HG03066 (cell line): ENCODE measurements at regions not wholly inside any gene's neighbourhood (a gene's known extent, or its start where the extent isn't known, plus 50 kb on each side); places are given as distances from the start of the nearest gene placed in this dataset.
A peak's percentile ranks its signal among the peaks of the same experiment; 100 is the strongest.
"Not testable (repeated sequence)": the region's sequence is repeated elsewhere in the genome, so short reads cannot be mapped to it uniquely, and the experiment has no call there.

ENCODE experiments used
- ATAC-seq: cut with Tn5 transposase; IDR thresholded peaks from one replicate; pipeline ENCODE4 v1.9.1; 2021; ENCODE audit warnings: low read depth; ENCODE audit not compliant: unreplicated experiment

DNA sequence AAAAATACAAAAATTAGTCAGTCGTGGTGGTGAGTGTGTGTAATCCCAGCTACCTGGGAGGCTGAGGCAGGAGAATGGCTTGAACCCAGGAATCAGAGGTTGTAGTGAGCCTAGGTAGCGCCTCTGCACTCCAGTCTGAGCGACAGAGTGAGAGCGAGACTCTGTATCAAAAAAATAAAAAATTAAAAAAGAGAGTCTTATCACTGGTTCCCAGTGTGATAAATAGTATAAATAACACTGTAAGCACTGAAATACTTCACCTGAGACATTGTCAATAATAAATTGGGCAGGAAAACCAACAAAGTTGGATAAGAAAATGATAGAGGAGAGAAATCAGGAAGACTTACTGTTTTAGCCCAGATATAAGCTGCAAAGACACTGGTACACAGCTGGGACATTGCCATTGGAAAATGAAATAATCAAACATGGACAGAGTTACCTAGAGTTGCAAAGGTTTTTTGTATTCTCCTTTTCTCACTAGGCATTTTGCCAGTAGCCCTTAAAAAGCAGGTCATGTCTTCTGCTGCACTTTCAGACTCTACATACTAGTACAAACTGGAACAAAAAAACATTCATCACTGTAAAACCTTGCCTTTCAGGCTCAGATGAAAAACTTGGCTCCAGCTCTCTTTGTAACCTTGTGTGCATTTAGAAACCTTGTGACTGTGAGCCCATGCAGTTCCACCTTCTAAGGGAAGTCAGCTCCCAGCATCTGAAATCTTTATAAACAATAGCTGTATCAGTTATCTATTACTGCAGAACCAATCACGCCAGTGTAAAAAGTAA is 55.0 kb upstream of the PPP1R2C start:
- ATAC-seq = no peak

DNA sequence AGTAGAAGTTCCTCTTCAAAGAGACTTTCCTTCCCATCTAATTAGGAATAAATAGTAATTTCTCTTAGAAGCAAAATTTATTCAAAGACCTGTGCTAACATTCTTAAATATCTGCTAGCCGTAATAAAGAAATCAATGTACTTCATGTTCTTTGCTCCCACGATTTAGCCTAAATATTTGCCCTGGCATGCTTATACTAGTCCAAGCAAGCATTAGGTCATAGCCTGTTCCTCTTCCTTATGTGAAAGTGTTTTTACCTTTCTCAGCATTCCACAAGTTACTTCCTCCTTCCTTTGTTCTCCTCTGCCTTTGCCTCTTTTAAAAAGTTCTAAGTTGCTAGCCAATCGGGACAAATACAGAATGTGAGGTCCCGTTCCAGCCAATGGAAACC is 55.6 kb upstream of the PPP1R2C start:
- not testable (repeated sequence) for ATAC-seq

DNA sequence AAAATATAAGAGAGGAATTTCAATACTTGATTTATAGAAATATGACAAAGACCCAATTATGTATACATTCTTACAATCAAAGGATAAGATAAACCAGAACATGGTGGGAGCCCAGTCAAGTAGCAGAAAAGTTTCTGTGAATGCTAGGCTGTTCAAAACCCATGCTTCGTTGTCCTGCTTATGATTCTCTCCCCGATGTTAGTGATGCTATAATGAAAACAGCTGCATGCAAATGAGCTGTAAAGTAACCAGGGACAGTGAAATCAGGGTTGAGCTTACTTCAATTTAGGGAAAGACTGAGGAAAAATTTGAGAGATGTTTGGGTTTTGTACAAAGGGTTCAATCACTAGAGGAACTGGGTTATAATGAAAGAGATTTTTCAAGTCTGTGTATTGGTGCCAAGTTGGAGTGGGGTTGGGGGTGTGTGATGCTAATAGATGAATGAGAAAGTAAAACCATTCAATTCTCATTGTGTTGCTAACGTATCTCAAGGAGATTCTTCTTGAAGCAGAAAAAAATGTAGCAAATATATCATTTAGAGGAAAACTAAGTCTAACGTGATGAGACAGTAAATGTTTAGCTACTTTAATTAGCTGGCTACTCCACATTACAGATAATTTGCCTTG is 59.3 kb upstream of the PPP1R2C start:
- ATAC-seq = no peak

DNA sequence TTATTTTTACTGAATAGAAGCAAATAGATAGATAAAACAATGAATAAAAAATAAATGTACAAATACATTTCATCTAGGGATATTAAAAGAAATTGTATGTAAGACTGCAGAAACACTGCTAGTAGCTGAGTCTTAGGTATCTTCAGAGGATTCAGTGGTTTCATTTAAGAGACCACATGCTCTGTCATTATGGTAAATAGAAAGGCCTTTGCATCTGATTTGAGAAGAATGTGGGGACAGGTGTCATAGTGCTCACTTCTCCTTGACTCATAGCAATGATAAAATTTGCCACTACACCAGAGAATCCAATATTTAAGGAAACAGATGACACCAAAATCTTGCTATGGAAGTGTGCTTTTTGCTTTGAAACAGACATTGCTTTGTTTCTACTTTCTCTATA is 59.8 kb upstream of the PPP1R2C start:
- ATAC-seq = no peak

DNA sequence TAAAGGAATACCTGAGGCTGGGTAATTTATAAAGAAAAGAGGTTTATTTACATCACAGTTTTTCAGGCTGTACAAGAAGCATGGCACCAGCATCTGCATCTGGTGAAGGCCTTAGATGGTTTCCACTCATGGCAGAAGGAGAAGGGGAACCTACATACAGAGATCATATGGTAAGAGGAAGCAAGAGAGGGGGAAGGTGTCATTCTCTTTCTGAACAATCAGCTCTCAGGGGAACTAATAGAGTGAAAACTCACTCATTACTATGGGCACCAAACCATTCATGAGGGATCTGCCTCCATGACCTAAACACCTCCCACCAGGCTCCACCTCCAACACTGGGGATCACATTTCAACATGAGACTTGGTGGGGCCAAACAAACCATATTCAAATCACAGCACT is 61.7 kb upstream of the PPP1R2C start:
- no peak for ATAC-seq

DNA sequence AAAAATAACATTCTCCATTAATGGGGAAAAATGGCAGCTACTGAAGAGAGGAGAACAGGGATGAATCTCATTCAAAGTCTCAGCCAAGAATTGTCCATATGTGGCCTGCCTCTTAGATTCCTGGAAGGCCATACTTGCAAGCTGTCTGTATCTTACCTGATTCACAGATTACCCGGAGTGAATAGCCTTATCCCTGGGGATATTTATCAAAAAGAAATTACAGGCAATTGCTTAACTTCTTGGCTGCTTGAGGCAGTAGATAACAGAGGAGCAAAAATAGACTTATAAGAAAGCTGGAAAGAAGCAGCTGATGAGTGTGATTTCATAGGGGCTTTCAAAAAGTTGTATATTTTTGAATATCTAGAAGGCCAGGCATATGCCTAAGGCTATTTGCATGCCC is 68.8 kb upstream of the PPP1R2C start:
- no peak for ATAC-seq

DNA sequence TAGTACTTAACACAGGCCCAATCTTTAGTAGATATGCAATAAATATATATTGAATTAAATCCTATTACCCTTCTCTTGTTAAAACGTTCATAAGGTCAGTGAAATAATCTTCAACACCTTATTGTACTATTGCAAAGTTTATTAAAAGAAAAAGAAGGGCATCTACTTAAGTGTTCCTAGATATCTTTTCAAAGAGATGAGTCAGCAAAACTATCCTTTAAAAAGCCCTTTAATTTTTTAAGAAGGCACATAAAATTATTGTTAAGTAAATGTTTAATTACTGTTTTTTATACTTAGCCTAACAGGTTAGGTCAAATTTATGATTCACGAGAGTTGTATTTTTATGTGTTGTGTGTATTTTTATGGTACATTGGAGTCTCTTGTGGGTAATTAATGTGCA is 77.3 kb upstream of the PPP1R2C start:
- no peak for ATAC-seq

DNA sequence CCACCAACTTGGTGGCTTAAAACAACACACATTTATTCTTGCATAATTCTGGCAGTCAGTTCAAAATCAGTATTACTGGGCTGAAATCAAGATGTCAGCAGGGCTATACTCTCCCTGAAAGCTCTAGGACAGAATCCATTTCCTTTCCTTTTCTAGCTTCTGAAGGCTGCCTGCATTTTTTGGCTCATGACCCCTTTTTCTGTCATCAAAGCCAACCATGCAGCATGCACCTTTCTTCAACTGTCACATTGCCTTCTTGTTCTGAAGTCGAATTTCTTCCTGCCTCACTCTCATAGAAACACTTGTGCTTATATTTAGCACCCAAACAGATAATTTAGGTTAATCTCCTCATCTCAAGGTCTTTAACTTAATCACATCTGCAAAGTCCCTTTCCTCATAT is 79.8 kb upstream of the PPP1R2C start:
- no peak for ATAC-seq

DNA sequence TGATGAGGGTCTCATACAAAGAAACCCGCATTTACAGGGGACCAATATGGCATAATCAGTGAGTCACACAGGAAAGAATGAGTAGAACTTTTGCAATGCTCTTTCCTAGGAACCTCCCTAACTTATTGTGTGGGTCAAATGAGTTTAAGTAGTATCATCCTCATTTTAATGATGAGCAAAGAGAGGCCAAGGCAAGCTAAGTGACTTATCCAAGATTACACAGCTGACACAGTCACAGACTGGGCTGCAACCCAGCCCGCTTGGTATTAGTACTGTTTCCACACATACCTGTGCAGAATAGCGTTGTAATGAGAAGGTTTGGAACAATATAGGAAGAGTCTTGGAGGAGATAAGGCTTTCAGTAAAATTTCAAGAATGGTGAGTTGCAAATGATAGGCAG is 91.0 kb upstream of the PPP1R2C start:
- no peak for ATAC-seq

DNA sequence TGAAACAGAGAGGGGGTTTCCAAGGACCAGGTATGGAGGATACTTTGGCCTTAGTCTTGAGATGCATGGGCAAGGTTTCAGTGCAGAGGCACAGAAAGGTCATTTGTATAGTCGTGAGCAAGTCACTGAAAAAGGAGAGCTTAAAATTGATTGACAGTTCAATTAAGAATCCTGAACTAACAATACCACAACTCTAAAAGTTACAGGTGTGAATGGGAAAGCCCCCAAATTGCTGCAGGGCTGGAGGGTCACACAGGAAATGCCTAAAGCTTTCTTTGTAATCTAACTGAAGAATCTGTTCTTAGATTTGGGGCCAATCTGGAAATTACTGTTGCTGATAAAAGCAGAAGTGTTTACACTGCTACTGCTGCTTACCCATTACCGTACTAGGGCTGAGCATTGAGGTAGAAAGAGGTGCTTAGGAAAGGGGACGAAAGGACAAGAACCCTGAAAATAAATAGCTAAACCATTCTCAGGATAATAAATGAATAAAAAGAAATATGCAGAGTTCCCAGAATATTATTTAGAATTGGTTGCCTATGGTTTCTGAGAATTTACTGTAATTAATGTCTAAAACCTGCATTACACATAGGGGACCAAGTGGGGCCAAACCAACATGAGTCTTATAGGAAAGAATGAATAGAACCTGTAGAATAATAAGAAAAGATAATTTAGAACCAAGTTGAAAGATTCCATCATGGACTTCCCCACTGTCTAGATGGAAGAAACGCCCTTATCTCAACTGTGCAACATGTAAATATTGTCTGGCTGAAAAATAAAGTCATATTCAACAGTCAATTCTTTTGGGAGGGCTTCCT is 91.9 kb upstream of the PPP1R2C start:
- peak; percentile 88 for ATAC-seq

DNA sequence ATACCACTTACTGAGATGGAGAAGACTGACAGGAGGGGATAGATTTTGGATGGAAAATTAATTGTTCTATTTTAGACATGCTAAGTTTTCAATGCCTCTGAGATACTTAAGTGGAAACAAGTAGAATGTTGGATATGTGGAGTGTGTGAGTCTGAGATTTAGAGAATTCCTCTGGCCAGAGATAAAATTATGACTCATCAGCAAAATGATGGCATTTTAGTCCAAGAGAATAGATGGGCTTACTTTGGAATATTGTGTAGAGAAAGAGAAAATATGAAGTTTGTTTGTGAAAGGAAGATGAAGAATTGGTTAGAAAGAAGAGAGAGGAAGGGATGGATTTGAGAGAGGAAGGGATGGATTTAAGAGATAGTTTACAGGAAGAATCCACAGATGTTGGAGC is 108.6 kb upstream of the PPP1R2C start:
- no peak for ATAC-seq

DNA sequence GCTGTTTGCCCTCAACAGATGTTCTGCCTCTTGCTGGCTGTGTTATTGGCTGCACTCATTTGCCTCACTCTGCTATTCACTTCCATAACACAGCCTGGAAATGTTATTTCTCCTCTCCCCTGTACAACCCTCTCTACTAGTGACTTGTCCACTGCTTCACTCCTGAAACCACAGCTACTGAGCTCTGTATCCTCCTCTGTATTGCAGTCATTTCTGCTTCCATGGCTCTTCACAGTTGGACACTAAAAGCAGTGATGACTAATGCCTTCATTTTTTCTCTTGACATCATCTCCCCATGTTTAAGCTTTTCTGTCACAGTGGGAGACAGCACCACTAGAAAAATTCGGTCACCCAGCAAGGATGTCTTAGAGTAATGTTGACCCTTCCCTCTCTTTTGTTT is 123.0 kb upstream of the PPP1R2C start:
- ATAC-seq = no peak

DNA sequence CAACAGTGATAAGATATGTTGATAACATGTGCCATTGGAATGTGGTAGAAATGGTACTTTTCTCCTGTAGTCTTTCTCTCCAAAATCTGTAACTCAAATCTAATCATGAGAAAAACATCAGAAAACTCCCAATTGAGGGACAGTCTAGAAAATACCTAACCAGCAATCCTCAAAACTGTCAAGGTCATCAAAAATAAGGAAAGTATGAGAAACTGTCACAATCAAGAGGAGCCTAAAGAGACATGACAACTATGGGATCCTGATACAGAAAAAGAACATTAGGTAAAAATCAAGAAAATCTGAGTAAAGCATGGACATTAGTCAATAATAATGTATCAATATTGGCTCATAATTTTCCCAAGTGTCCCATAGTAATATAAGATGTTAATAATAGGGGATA is 124.5 kb upstream of the PPP1R2C start:
- ATAC-seq = no peak

DNA sequence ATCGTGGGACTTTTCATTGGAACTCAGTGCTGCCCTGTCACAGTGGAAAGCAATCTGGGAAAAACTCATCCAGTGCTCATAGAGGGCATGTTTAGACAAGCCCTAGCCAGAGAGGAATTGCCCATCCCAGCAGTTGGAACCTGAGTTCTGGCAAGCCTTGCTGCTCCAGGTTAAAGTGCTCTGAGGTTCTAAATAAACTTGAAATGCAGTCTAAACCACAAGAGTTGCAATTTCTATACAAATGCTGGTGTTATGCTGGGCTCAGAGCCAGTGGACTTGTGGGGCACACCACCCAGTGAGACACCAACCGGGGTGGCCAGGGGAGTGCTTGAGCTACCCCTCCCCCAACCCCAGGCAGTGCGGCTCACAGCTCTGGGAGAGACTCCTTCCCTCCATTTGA is 142.8 kb upstream of the PPP1R2C start:
- no peak for ATAC-seq

DNA sequence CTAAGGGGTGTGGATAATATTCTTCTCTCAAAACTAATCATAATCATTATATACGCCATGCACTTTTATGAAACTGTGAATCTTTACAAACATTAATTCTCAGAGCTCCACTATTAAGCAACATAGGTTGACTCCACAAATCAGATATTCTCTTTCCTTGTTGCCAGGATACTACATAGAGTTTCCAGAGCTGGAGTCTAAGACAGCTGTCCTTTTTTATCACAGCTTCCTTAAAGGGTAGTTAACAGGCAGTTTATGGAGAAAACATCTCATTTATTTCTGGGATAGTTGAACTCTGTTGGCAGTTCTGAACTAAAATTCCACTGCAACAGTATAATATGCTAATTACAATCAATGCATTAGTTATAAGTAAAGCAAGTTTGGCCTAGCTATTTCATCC is 152.1 kb upstream of the PPP1R2C start:
- no peak for ATAC-seq

DNA sequence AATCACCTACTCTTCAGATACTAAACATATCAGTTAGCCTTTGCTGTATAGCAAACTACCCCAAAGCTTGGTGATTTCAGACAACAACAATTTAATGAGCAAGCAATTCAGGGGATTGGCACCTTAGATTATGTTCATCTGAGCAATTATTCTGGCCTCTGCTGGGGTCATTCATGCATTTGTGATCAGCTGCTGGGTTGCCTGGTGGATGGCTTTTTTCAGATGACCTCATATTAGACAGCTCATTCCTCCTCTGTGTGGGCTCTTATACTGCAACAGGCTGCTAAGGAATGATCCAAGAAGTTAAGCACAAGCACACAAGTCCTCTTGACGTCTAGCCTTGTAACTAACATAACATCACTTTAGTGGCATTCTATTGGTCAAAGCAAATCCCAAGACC is 153.0 kb upstream of the PPP1R2C start:
- no peak for ATAC-seq

DNA sequence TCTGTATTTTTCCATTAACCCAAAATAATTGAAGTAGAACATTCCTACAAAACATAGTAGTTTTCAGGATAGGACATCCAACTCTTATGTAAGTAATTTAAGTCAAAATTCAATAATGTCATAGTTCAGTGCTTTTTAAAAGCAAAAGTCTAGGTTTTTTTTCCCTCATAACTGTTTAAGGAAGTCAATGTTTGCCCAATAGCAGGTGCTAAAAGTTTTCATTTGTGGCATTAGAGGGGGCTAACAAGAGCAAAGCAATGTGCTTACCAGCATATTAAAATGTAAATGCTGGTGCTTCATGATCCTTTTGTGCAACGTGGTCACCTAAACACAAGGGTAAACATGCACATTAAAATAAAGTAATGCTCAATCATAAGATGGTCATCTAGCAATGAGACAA is 155.2 kb upstream of the PPP1R2C start:
- ATAC-seq = no peak

DNA sequence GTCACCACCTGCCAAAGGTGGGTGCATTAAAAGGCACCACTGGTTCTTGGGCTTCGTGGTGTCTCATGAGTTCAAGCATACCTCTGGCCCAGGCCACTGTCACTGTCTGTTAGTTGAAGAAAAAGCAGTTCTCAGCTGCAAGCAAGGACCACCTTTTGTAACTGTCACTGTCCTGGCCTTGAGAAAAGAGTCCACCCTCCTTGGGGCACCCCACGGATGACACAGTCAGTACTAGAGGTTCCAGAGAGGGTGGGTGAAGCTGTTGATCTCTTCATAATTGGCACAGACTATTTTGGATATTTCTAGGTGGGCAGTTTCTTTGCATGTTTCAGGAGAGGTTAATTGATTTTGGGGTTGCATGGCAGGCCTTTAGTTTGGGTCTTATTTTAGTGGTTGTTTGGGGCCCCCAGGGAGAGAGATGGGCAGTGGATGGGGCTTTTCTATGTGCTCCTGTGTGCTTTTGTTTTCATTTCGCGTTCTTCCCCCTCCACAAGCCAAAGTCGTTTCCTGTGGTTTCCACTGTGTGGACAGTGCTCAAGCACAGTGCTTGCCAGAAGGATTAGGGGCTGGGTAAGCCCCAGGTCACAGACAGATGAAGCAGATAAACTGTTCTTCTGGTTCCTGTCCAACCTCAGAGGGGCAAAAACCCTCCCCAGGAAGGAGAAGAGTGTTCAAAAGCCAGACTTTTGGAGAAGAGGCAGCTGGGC is 156.2 kb upstream of the PPP1R2C start:
- ATAC-seq = peak; percentile 93

DNA sequence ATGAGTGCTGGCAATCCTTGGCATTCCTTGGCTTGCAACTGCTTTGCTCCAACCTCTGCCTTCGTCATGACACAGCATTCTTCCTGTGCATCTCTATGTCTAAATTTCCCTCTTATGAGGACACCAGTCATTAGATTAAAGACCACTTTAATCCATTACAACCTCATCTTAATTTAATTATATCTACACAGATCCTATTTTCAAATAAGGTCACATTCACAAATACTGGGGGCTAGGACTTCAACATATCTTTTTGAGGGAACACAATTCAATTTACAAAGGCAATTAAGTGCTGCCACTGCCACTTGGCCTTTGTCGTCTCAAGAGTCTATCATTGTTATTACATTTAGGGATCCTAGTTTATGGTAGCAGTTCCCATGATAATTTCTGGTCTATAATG is 163.7 kb upstream of the PPP1R2C start:
- ATAC-seq = no peak

DNA sequence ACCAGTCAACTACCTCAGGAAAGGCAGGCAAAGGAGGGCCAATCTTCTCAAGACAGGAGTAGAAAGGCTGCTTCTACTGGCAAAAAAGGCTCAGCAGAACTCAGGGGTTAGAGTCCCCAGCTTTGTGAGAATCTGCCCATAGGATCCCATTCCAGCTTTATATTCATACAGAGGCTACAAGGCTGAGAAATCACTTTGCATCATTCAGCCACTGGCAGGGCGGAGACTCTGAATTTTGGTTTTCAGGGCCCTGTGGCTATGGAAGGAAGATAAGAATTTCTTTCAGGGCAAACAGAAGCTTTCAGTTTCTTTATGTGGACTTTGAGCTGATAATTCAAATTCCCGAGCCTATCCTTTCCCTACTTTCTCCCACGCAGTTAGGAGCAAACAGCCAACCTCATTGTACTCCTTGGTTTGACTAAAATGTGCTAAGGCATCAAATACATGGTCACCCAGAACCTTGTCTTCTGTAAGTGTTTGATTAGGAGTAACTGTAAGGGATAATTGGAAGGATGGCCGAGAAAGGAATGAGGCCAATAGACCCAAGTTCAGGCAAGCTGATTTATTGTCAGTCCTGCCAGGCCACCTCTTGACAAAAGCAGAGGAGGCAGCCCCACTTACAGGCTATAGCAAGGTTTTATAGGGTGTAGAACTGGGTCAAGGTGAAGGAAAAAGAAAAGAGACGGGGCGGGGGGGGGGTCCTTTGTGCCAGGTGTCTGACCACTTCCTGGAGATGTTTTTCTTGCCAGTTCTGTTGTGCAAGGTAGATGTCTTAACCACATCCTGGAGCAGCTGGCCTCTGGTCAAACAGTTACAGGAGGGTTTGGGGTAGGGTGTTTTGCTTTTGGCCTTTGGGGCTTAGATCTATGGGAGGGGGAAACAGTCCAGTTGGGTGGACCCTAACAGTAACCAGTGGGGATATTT is 165.3 kb upstream of the PPP1R2C start:
- peak; percentile 55 for ATAC-seq
